GM12874 (cell line): ENCODE measurements at regions not wholly inside any gene's neighbourhood (a gene's known extent, or its start where the extent isn't known, plus 50 kb on each side); places are given as distances from the start of the nearest gene placed in this dataset.

Experiments used
- CTCF ChIP-seq: IDR thresholded peaks from 2 replicates; pipeline ENCODE4 v1.5.1; 2011; ENCODE audit warnings: low read depth, mild to moderate bottlenecking, control low read depth, low read length, moderate library complexity; ENCODE audit not compliant: insufficient read depth

GRCh38 chr2:186976329-186976728 lies 127.4 kb upstream of the ZSWIM2 start:
- TF ChIP-seq CTCF: no peak

GRCh38 chr2:186972281-186972970 lies 123.5 kb upstream of the ZSWIM2 start:
- TF ChIP-seq CTCF: no peak

- no peak for TF ChIP-seq CTCF
These were observed 119.3 kb upstream of the ZSWIM2 start for GRCh38 chr2:186968277-186968676.

- no peak for TF ChIP-seq CTCF
These were observed 117.0 kb upstream of the ZSWIM2 start for GRCh38 chr2:186966015-186966414.

- no peak for TF ChIP-seq CTCF
These were observed 113.2 kb upstream of the ZSWIM2 start for GRCh38 chr2:186962085-186962747.

- TF ChIP-seq CTCF: no peak
These were observed 110.5 kb upstream of the ZSWIM2 start for GRCh38 chr2:186959486-186959885.

- no peak for TF ChIP-seq CTCF
These were observed 101.7 kb upstream of the ZSWIM2 start for GRCh38 chr2:186950694-186951093.
